Neural progenitor cell (in vitro differentiated cells): ENCODE measurements at regions not wholly inside any gene's neighbourhood (a gene's known extent, or its start where the extent isn't known, plus 50 kb on each side); places are given as distances from the start of the nearest gene placed in this dataset.

Experiments
- DNase-seq: peaks from one replicate; pipeline ENCODE4 v3.0.0-alpha.2; 2016; ENCODE audit warnings: low spot score
- H2AFZ ChIP-seq: fragments of 200-600 bp; sonication (generic); replicated peaks from 2 replicates; pipeline ENCODE4 v1.6.1; 2016; ENCODE audit warnings: antibody characterized with exemption
- H3F3A ChIP-seq: fragments of 200-600 bp; sonication (generic); 2 replicates; pipeline ENCODE4 v1.6.1; 2016; ENCODE audit warnings: antibody characterized with exemption, low read depth
- H3K27ac ChIP-seq: fragments of 200-600 bp; sonication (generic); 2 replicates; pipeline ENCODE4 v1.5.1; 2016; ENCODE audit warnings: mild to moderate bottlenecking
- H3K27me3 ChIP-seq: fragments of 200-600 bp; sonication (generic); 2 replicates; pipeline ENCODE4 v1.6.1; 2016; ENCODE audit warnings: mild to moderate bottlenecking, moderate library complexity
- H3K36me3 ChIP-seq: fragments of 200-600 bp; sonication (generic); 2 replicates; pipeline ENCODE4 v1.5.1; 2016
- H3K4me1 ChIP-seq: fragments of 200-600 bp; sonication (generic); 2 replicates; pipeline ENCODE4 v1.6.1; 2016; ENCODE audit warnings: mixed run types
- H3K4me2 ChIP-seq: fragments of 200-600 bp; sonication (generic); 2 replicates; pipeline ENCODE4 v1.6.1; 2016
- H3K4me3 ChIP-seq: fragments of 200-600 bp; sonication (generic); 2 replicates; pipeline ENCODE4 v1.5.1; 2016
- H3K79me2 ChIP-seq: fragments of 200-600 bp; sonication (generic); 2 replicates; pipeline ENCODE4 v1.6.1; 2016; ENCODE audit warnings: low read depth
- H3K9ac ChIP-seq: fragments of 200-600 bp; sonication (generic); 2 replicates; pipeline ENCODE4 v1.6.1; 2016
- H3K9me3 ChIP-seq: fragments of 200-600 bp; sonication (generic); 2 replicates; pipeline ENCODE4 v1.5.1; 2016; ENCODE audit warnings: low read depth
- H4K20me1 ChIP-seq: fragments of 200-600 bp; sonication (generic); 2 replicates; pipeline ENCODE4 v1.6.1; 2016; ENCODE audit warnings: low read depth
- H3K27ac Mint-ChIP-seq: 3 replicates; pipeline ENCODE4 v1.8.0; 2021; ENCODE audit warnings: mixed read lengths
- H3K27me3 Mint-ChIP-seq: 2 replicates; pipeline ENCODE4 v1.8.0; 2022; ENCODE audit warnings: low read depth, mild to moderate bottlenecking, inconsistent platforms, moderate library complexity, mixed read lengths; ENCODE audit not compliant: insufficient read depth
- H3K36me3 Mint-ChIP-seq: 3 replicates; pipeline ENCODE4 v1.8.0; 2021; ENCODE audit warnings: mixed read lengths
- H3K4me1 Mint-ChIP-seq: 3 replicates; pipeline ENCODE4 v1.8.0; 2021; ENCODE audit warnings: mixed read lengths
- H3K4me3 Mint-ChIP-seq: 3 replicates; pipeline ENCODE4 v1.8.0; 2021; ENCODE audit warnings: mild to moderate bottlenecking, moderate library complexity, mixed read lengths
- H3K9me3 Mint-ChIP-seq: 3 replicates; pipeline ENCODE4 v1.8.0; 2020; ENCODE audit warnings: mixed read lengths
- EZH2 ChIP-seq: fragments of 200-600 bp; sonication (generic); IDR thresholded peaks from 2 replicates; pipeline ENCODE4 v1.6.1; 2017; ENCODE audit warnings: antibody characterized with exemption, mild to moderate bottlenecking, moderate library complexity
- TF ChIP-seq, protein P1 (sequence below): fragments of 200-600 bp; sonication (generic); IDR thresholded peaks from 2 replicates; pipeline ENCODE4 v1.5.1; 2017; ENCODE audit warnings: antibody characterized with exemption, mild to moderate bottlenecking

DNA sequence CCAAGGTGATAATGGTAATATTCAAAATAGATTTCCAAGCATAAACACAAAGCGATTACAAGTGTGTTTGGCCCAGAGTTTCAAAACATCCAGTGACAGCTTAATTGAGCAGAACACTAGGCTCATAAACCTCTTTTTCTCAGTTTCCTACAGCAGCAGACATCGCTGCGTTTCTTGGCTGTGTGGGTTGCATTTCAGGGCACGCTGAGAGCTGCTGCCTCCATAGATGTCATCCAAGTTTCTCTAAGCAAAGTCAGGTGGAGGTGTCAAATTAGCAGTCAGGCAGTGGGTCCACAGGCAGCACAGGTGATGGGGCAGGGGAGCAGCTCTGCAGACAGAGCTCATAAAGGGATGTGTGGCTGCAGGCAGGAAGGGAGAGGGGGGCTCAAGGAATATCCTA lies 50.5 kb upstream of the COL13A1 start:
- Histone ChIP-seq H3K27ac (no peak overlapping the region), H3F3A (no peaks in the 10 kb centered on the region), H3K27me3 (peaks cover 7% of the 10 kb centered on the region), H3K9me3 (no peaks in the 10 kb centered on the region), H3K36me3 (no peaks in the 10 kb centered on the region), H3K4me3 (no peak overlapping the region), H3K79me2 (no peaks in the 10 kb centered on the region), H3K4me2 (no peak overlapping the region), H2AFZ (no peak overlapping the region), H4K20me1 (no peaks in the 10 kb centered on the region), H3K4me1 (peaks cover 5% of the 10 kb centered on the region), H3K9ac (no peak overlapping the region)
- Mint-ChIP-seq H3K9me3 (no peaks in the 10 kb centered on the region), H3K4me1 (peaks cover 18% of the 10 kb centered on the region), H3K4me3 (no peak overlapping the region), H3K36me3 (no peaks in the 10 kb centered on the region), H3K27me3 (peaks cover 4% of the 10 kb centered on the region), H3K27ac (no peak overlapping the region)
- no peak for DNase-seq
- no peak for TF ChIP-seq EZH2
- TF ChIP-seq, protein P1, sequence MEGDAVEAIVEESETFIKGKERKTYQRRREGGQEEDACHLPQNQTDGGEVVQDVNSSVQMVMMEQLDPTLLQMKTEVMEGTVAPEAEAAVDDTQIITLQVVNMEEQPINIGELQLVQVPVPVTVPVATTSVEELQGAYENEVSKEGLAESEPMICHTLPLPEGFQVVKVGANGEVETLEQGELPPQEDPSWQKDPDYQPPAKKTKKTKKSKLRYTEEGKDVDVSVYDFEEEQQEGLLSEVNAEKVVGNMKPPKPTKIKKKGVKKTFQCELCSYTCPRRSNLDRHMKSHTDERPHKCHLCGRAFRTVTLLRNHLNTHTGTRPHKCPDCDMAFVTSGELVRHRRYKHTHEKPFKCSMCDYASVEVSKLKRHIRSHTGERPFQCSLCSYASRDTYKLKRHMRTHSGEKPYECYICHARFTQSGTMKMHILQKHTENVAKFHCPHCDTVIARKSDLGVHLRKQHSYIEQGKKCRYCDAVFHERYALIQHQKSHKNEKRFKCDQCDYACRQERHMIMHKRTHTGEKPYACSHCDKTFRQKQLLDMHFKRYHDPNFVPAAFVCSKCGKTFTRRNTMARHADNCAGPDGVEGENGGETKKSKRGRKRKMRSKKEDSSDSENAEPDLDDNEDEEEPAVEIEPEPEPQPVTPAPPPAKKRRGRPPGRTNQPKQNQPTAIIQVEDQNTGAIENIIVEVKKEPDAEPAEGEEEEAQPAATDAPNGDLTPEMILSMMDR = no peak
